Neuronal stem cell (in vitro differentiated cells): ENCODE measurements at regions not wholly inside any gene's neighbourhood (a gene's known extent, or its start where the extent isn't known, plus 50 kb on each side); places are given as distances from the start of the nearest gene placed in this dataset.

Experiments used
- DNase-seq: peaks from one replicate; pipeline ENCODE4 v3.0.0-alpha.2; 2013; ENCODE audit warnings: low spot score
- H2AFZ ChIP-seq: one replicate; pipeline ENCODE4 v1.6.1; 2013; ENCODE audit warnings: mild to moderate bottlenecking, low read length, inconsistent platforms
- H2AK5ac ChIP-seq: 2 replicates; pipeline ENCODE4 v1.6.1; 2013; ENCODE audit warnings: low read depth, mild to moderate bottlenecking, inconsistent platforms, low read length, moderate library complexity, mixed read lengths
- H2BK120ac ChIP-seq: 2 replicates; pipeline ENCODE4 v1.6.1; 2013; ENCODE audit warnings: low read depth, mild to moderate bottlenecking, inconsistent platforms, low read length, moderate library complexity, mixed read lengths
- H2BK12ac ChIP-seq: one replicate; pipeline ENCODE4 v1.6.1; 2013; ENCODE audit warnings: low read length, inconsistent platforms
- H2BK15ac ChIP-seq: 2 replicates; pipeline ENCODE4 v1.6.1; 2013; ENCODE audit warnings: mild to moderate bottlenecking, low read length, inconsistent platforms, mixed read lengths
- H2BK5ac ChIP-seq: one replicate; pipeline ENCODE4 v1.6.1; 2013; ENCODE audit warnings: inconsistent platforms, mild to moderate bottlenecking, low read length, moderate library complexity
- H3K14ac ChIP-seq: one replicate; pipeline ENCODE4 v1.6.1; 2013; ENCODE audit warnings: low read length, inconsistent platforms
- H3K18ac ChIP-seq: 2 replicates; pipeline ENCODE4 v1.6.1; 2013; ENCODE audit warnings: low read length, inconsistent platforms
- H3K23ac ChIP-seq: 2 replicates; pipeline ENCODE4 v1.6.1; 2013; ENCODE audit warnings: low read depth, mild to moderate bottlenecking, mixed read lengths, low read length, inconsistent platforms; ENCODE audit not compliant: poor library complexity
- H3K27ac ChIP-seq: replicated peaks from 3 replicates; pipeline ENCODE4 v1.5.1; 2013; ENCODE audit warnings: low read length, inconsistent platforms
- H3K27me3 ChIP-seq, 3 experiments: 2 replicates each; pipeline ENCODE4 v1.6.1; 2013; ENCODE audit warnings: low read length in 3 of 3, mild to moderate bottlenecking in 2 of 3, inconsistent platforms in 1 of 3, low read depth in 1 of 3, mixed read lengths in 1 of 3, moderate library complexity in 1 of 3; ENCODE audit not compliant: control insufficient read depth in 3 of 3, insufficient read depth in 3 of 3
- H3K36me3 ChIP-seq, 2 donors: replicated peaks in 1 of 2; 2 replicates each; pipeline ENCODE4 v1.6.1; 2013; ENCODE audit warnings: low read length in 2 of 2; ENCODE audit not compliant: control insufficient read depth in 2 of 2, insufficient read depth in 2 of 2
- H3K4ac ChIP-seq: 2 replicates; pipeline ENCODE4 v1.6.1; 2013; ENCODE audit warnings: inconsistent platforms, mild to moderate bottlenecking, low read length, moderate library complexity
- H3K4me1 ChIP-seq, 2 donors: 1 replicate in 1 of 2; 2 replicates in 1 of 2; pipeline ENCODE4 v1.6.1; 2013; ENCODE audit warnings: low read length in 2 of 2, low read depth in 1 of 2; ENCODE audit not compliant: control insufficient read depth in 2 of 2, insufficient read depth in 1 of 2
- H3K4me2 ChIP-seq: one replicate; pipeline ENCODE4 v1.6.1; 2013; ENCODE audit warnings: mild to moderate bottlenecking, low read length, inconsistent platforms; ENCODE audit not compliant: insufficient read depth, poor library complexity, severe bottlenecking
- H3K4me3 ChIP-seq, 2 donors: 2 replicates each; pipeline ENCODE4 v1.5.1; 2013; ENCODE audit warnings: low read length in 2 of 2, mild to moderate bottlenecking in 2 of 2, inconsistent platforms in 1 of 2, moderate library complexity in 1 of 2
- H3K79me1 ChIP-seq: one replicate; pipeline ENCODE4 v1.6.1; 2013; ENCODE audit warnings: low read depth, mild to moderate bottlenecking, inconsistent platforms, low read length, moderate library complexity
- H3K9ac ChIP-seq: one replicate; pipeline ENCODE4 v1.6.1; 2013; ENCODE audit warnings: mild to moderate bottlenecking, low read depth, low read length, inconsistent platforms; ENCODE audit not compliant: poor library complexity
- H3K9me3 ChIP-seq, 2 donors: replicated peaks in 1 of 2; 2 replicates each; pipeline versions ENCODE3 to v1.6.1; 2013; ENCODE audit warnings: low read length in 2 of 2, mild to moderate bottlenecking in 2 of 2, inconsistent platforms in 1 of 2, low read depth in 1 of 2, mixed read lengths in 1 of 2, moderate library complexity in 1 of 2; ENCODE audit not compliant: control insufficient read depth in 2 of 2, insufficient read depth in 1 of 2
- H4K8ac ChIP-seq: one replicate; pipeline ENCODE4 v1.6.1; 2013; ENCODE audit warnings: low read depth, mild to moderate bottlenecking, inconsistent platforms, low read length, moderate library complexity
- H4K91ac ChIP-seq: one replicate; pipeline ENCODE4 v1.6.1; 2013; ENCODE audit warnings: low read length, low read depth, mild to moderate bottlenecking, inconsistent platforms; ENCODE audit not compliant: poor library complexity
- WGBS, 2 donors: extraction: QIAGEN DNeasy Blood & Tissue Kit; methylation state at CpG; one replicate each; pipeline ENCODE4 v1.1.7; 2013; ENCODE audit warnings: missing lambda C conversion rate in 2 of 2, mixed read lengths in 1 of 2; ENCODE audit not compliant: insufficient read length in 2 of 2, insufficient replicate concordance in 1 of 2; ENCODE audit errors: extremely low coverage in 2 of 2; 5-methylcytosine and 5-hydroxymethylcytosine counted together

DNA sequence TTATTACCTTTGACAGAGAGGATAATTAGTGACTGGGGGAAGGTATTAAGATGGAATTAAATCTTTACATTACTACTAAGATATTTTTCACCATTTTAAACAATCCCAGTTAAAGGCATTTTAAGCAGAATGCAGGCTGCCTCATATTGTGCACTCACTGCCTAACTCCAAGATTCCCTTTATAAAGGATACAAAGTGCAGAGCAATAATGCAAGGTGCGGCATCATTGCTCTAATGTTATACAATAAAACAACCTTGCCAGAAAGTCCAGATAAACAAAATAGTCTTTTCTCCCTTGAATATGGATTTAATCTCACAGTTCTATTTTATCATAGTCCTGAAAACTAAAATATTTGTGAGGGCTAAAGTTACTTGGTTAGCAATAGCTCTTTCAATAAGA, 1031.6 kb upstream of the SEMA6D start:
- H3K23ac ChIP-seq = no peak overlapping the region
- H3K18ac ChIP-seq = no peak overlapping the region
- no peak for DNase-seq
- no peak overlapping the region for H2BK5ac ChIP-seq
- no peaks in the 10 kb centered on the region for H3K4me1 ChIP-seq
- no peak overlapping the region for H4K91ac ChIP-seq
- no peak overlapping the region for H3K9ac ChIP-seq
- no peak overlapping the region for H2BK120ac ChIP-seq
- no peak overlapping the region for H2AK5ac ChIP-seq
- H3K4me3 ChIP-seq = no peak overlapping the region
- no peaks in the 10 kb centered on the region for H3K9me3 ChIP-seq
- no peak overlapping the region for H2BK15ac ChIP-seq
- H3K14ac ChIP-seq = no peak overlapping the region
- H2BK12ac ChIP-seq = no peak overlapping the region
- H3K36me3 ChIP-seq = no peaks in the 10 kb centered on the region
- WGBS, 2 donors = no CpG with 5 or more reads among the region's 1 CpG
- no peak overlapping the region for H3K4ac ChIP-seq
- H4K8ac ChIP-seq = no peak overlapping the region
- no peaks in the 10 kb centered on the region for H3K79me1 ChIP-seq
- no peak overlapping the region for H3K27ac ChIP-seq
- no peak overlapping the region for H3K4me2 ChIP-seq
- no peak overlapping the region for H2AFZ ChIP-seq
- no peaks in the 10 kb centered on the region for H3K27me3 ChIP-seq

- Histone ChIP-seq H2BK120ac (no peak overlapping the region), H3K36me3 (no peaks in the 10 kb centered on the region), H3K79me1 (no peaks in the 10 kb centered on the region), H3K4me2 (no peak overlapping the region), H2BK5ac (no peak overlapping the region), H3K27me3 (no peaks in the 10 kb centered on the region), H3K14ac (no peak overlapping the region), H4K91ac (no peak overlapping the region), H3K23ac (no peak overlapping the region), H4K8ac (no peak overlapping the region), H3K27ac (no peak overlapping the region), H3K18ac (no peak overlapping the region), H2AFZ (no peak overlapping the region), H3K9me3 (no peaks in the 10 kb centered on the region), H3K4ac (no peak overlapping the region), H2AK5ac (no peak overlapping the region), H2BK15ac (no peak overlapping the region), H3K9ac (no peak overlapping the region), H2BK12ac (no peak overlapping the region), H3K4me3 (no peak overlapping the region), H3K4me1 (peaks cover 0 to 1% of the 10 kb centered on the region in 2 donors)
- WGBS, 2 donors = no CpG with 5 or more reads among the region's 1 CpG
- no peak for DNase-seq
Observed at GRCh38 chr15:46696281-46696680, 1021.0 kb upstream of the SEMA6D start.

DNA sequence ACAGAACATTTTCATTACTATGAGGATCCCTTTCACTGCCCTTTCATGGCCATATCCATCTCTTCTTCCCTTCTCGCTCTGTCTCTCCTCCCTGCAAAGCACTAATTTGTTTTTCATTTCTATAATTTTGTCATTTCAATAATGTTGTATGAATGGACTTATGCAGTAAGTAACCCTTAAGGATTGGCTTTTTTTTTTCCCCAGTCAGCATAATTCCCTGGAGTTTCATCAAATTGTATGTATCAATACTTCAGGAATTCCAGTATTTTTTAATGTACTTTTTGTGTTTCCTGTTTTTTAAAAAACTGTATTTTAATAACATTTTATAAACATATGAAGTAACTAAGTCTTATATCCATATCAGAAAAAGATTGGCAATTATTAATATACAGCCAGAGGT, 1016.0 kb upstream of the SEMA6D start:
- Histone ChIP-seq H3K18ac (no peak overlapping the region), H2AFZ (no peak overlapping the region), H3K23ac (no peak overlapping the region), H2BK12ac (no peak overlapping the region), H2BK120ac (no peak overlapping the region), H3K9me3 (no peaks in the 10 kb centered on the region), H3K4me2 (no peak overlapping the region), H2AK5ac (no peak overlapping the region), H4K91ac (no peak overlapping the region), H3K36me3 (no peaks in the 10 kb centered on the region), H3K4ac (no peak overlapping the region), H2BK15ac (no peak overlapping the region), H2BK5ac (no peak overlapping the region), H3K79me1 (no peaks in the 10 kb centered on the region), H3K9ac (no peak overlapping the region), H3K14ac (no peak overlapping the region), H3K4me3 (no peak overlapping the region), H3K4me1 (no peaks in the 10 kb centered on the region), H3K27ac (no peak overlapping the region), H3K27me3 (no peaks in the 10 kb centered on the region), H4K8ac (no peak overlapping the region)
- DNase-seq = no peak
- WGBS, 2 donors = no CpG with 5 or more reads among the region's 1 CpG

GRCh38 chr15:46701896-46702295, 1015.4 kb upstream of the SEMA6D start:
- Histone ChIP-seq H3K79me1 (no peaks in the 10 kb centered on the region), H3K4ac (no peak overlapping the region), H4K91ac (no peak overlapping the region), H2BK120ac (no peak overlapping the region), H2AFZ (no peak overlapping the region), H3K14ac (no peak overlapping the region), H3K27me3 (no peaks in the 10 kb centered on the region), H4K8ac (no peak overlapping the region), H3K18ac (no peak overlapping the region), H3K4me2 (no peak overlapping the region), H3K36me3 (no peaks in the 10 kb centered on the region), H2BK5ac (no peak overlapping the region), H2BK15ac (no peak overlapping the region), H3K23ac (no peak overlapping the region), H3K4me1 (no peaks in the 10 kb centered on the region), H3K9ac (no peak overlapping the region), H3K4me3 (no peak overlapping the region), H2BK12ac (no peak overlapping the region), H3K27ac (no peak overlapping the region), H2AK5ac (no peak overlapping the region), H3K9me3 (no peaks in the 10 kb centered on the region)
- WGBS, 2 donors = no CpG with 5 or more reads among the region's 4 CpGs
- DNase-seq = no peak
